BE2C (cell line): ENCODE measurements at regions not wholly inside any gene's neighbourhood (a gene's known extent, or its start where the extent isn't known, plus 50 kb on each side); places are given as distances from the start of the nearest gene placed in this dataset.

Experiments used
- DNase-seq: peaks from one replicate; pipeline ENCODE4 v3.0.0-alpha.2; 2020
- H3K27me3 ChIP-seq: fragments of 250-450 bp; sonication (Bioruptor Pico); 2 replicates; pipeline ENCODE4 v1.5.1; 2020; ENCODE audit warnings: mild to moderate bottlenecking
- H3K36me3 ChIP-seq: fragments of 250-450 bp; sonication (Bioruptor Pico); 2 replicates; pipeline ENCODE4 v1.5.1; 2020; ENCODE audit warnings: mild to moderate bottlenecking
- H3K4me1 ChIP-seq: fragments of 250-450 bp; sonication (Bioruptor Pico); 2 replicates; pipeline ENCODE4 v1.5.1; 2020
- H3K4me3 ChIP-seq: 2 replicates; pipeline ENCODE4 v1.5.1; 2011; ENCODE audit warnings: low read depth, low read length
- H3K9me3 ChIP-seq: fragments of 250-450 bp; sonication (Bioruptor Pico); 2 replicates; pipeline ENCODE4 v1.5.1; 2020
- CTCF ChIP-seq: IDR thresholded peaks from 2 replicates; pipeline ENCODE4 v1.5.1; 2012; ENCODE audit warnings: mild to moderate bottlenecking, low read depth, low read length

DNA sequence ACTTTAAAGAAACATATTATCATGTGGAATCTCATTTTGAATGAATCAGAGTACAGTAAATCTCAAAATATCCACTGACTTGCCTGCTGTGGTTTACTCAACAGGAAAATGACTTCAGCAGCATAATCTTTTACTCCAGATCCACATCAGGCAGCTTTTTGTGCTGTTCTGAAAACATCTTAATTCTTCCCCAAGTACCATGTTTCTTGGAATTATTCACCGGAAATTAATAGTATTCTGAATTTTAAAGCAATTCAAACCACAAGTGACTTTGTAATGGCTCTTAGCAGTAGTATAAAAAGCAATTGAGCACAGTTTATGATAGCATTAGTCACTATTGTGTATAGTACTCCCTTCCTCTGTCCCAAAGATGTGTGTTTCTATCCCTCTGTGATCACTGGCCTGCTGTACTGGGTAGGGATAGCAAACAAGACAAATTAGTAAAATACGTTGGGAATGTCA lies 64.2 kb upstream of the ERRFI1 start:
- DNase-seq: no peak
- no peaks in the 10 kb centered on the region for H3K9me3 ChIP-seq
- H3K36me3 ChIP-seq: no peaks in the 10 kb centered on the region
- no peak overlapping the region for H3K4me3 ChIP-seq
- no peak for TF ChIP-seq CTCF
- no peaks in the 10 kb centered on the region for H3K4me1 ChIP-seq
- no peaks in the 10 kb centered on the region for H3K27me3 ChIP-seq

DNA sequence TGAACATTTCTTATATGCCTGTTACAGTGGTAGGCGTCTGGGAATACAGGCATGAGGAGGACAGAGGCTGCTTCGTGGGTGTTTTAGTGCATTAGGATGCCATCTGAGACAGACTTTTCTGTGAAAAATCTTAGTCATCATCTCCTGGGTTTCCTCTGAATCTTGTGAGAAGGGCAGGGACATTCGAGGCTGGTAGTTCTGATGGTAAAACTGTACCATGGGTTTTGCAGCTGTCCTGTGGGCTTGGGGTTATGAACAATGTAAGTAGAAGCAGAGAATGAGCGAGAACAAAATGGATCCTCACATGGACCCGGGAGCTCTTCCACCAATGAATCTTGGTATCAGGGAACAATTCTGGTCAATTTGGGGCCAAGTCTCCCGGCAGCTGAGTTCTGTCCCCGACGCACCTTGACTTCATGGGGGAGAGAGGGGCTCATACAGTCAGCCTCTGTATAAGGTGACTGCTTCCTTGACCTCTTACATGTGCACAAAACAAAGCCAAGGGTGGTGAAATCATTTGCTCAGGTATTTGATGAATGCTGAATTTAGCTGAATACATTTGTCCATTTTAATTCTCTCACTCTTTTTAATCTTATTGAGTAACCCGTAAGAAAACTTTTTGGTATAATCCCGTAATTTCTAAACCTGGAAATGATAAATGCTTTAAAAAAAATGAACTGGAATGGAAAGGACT lies 63.6 kb upstream of the ERRFI1 start:
- H3K9me3 ChIP-seq: no peaks in the 10 kb centered on the region
- no peaks in the 10 kb centered on the region for H3K36me3 ChIP-seq
- no peak for TF ChIP-seq CTCF
- H3K4me3 ChIP-seq: no peak overlapping the region
- no peaks in the 10 kb centered on the region for H3K4me1 ChIP-seq
- no peaks in the 10 kb centered on the region for H3K27me3 ChIP-seq
- no peak for DNase-seq

GRCh38 chr1:8086055-8086454 lies 59.9 kb upstream of the ERRFI1 start:
- H3K4me1 ChIP-seq: no peaks in the 10 kb centered on the region
- DNase-seq: no peak
- no peaks in the 10 kb centered on the region for H3K9me3 ChIP-seq
- no peak overlapping the region for H3K4me3 ChIP-seq
- no peak for TF ChIP-seq CTCF
- no peaks in the 10 kb centered on the region for H3K36me3 ChIP-seq
- H3K27me3 ChIP-seq: no peaks in the 10 kb centered on the region

DNA sequence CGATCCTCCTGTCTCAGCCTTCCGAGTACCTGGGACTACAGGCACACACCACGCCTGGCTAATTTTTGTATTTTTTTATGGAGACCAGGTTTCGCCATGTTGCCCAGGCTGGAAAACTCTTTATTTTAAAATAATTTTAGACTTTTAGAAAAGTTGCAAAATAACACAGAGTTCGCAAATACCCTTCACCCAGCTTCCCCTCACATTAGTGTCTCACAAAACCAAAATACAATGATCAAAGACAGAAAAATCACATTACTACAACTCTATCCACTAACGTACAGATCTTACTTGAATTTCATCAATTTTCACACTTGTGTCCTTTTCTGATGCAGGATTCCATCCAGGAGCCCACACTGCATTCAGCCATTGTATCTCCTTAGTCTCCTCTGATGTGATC lies 58.8 kb upstream of the ERRFI1 start:
- TF ChIP-seq CTCF: no peak
- Histone ChIP-seq H3K36me3 (no peaks in the 10 kb centered on the region), H3K9me3 (no peaks in the 10 kb centered on the region), H3K4me3 (no peak overlapping the region), H3K4me1 (no peaks in the 10 kb centered on the region), H3K27me3 (no peaks in the 10 kb centered on the region)
- DNase-seq: no peak

- no peaks in the 10 kb centered on the region for H3K27me3 ChIP-seq
- no peaks in the 10 kb centered on the region for H3K4me1 ChIP-seq
- no peaks in the 10 kb centered on the region for H3K9me3 ChIP-seq
- no peak for TF ChIP-seq CTCF
- no peak overlapping the region for H3K4me3 ChIP-seq
- no peaks in the 10 kb centered on the region for H3K36me3 ChIP-seq
- no peak for DNase-seq
These were observed 57.8 kb upstream of the ERRFI1 start for GRCh38 chr1:8083739-8084484.

DNA sequence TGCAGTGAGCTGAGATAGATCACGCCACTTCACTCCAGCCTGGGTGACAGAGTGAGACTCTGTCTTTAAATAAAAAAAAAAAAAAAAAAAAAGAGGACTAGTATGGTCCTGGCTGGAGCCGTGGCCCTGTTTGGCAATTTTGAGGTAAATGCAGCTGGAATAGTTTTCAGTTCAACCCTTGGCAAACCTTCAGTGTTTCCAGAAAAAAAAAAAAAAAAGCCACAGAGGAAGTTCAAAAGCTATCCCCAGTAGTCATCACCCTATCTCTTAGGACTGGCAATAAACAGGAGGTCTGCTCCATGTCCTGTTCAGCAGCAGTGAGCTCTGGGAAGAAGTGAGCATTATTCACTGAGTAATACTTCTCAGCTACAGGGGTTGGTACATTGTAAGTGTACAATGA lies 56.8 kb upstream of the ERRFI1 start:
- Histone ChIP-seq H3K4me1 (no peaks in the 10 kb centered on the region), H3K9me3 (no peaks in the 10 kb centered on the region), H3K27me3 (no peaks in the 10 kb centered on the region), H3K4me3 (no peak overlapping the region), H3K36me3 (no peaks in the 10 kb centered on the region)
- DNase-seq: no peak
- TF ChIP-seq CTCF: no peak
